ENCODE measurements at regions not wholly inside any gene's neighbourhood (a gene's known extent, or its start where the extent isn't known, plus 50 kb on each side); places are given as distances from the start of the nearest gene placed in this dataset.
"Not testable (repeated sequence)": the region's sequence is repeated elsewhere in the genome, so short reads cannot be mapped to it uniquely, and the experiment has no call there.

DNA sequence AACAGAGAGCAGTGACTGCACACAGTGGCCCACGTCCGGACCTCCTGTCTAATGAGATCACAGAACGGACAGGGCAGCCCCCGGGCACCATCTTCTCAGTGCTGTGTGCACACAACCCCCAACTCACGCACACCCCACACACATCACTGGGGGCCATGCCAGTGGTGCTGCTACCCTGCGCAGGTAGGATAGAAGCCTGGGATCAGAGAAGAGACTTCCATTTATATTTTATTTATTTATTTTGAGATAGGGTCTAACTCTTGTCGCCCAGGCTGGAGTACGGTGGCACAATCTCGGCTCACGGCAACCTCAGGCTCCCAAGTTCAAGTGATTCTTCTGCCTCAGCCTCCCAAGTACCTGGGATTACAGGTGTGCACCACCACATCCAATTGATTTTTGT is 71.5 kb upstream of the TNK2 start:
- H4K20me1 ChIP-seq (ENCODE audit: insufficient read depth, low read length); H3K27me3 Mint-ChIP-seq (ENCODE audit: low read depth, unreplicated experiment); H3K4me3 Mint-ChIP-seq (ENCODE audit: unreplicated experiment); H3K27ac Mint-ChIP-seq (ENCODE audit: unreplicated experiment); H3K79me2 ChIP-seq (ENCODE audit: insufficient read depth, low read length); H2AFZ ChIP-seq (ENCODE audit: low read depth, low read length); H3K9ac ChIP-seq (ENCODE audit: low read length); FAIRE-seq; H3K4me1 Mint-ChIP-seq (ENCODE audit: low read depth, unreplicated experiment); H3K4me3 ChIP-seq (ENCODE audit: insufficient read depth, low read depth, low read length); DNase-seq (ENCODE audit: low read depth); H3K9me3 Mint-ChIP-seq (ENCODE audit: unreplicated experiment); H3K36me3 ChIP-seq (ENCODE audit: insufficient read depth, low read length); H3K36me3 Mint-ChIP-seq (ENCODE audit: low read depth, unreplicated experiment); H3K4me1 ChIP-seq (ENCODE audit: insufficient read depth, low read length); H3K4me2 ChIP-seq (ENCODE audit: low read length); H3K9me3 ChIP-seq (ENCODE audit: insufficient read depth, low read depth, low read length); H3K27me3 ChIP-seq (ENCODE audit: insufficient read depth, low read length); H3K27ac ChIP-seq (ENCODE audit: low read depth, low read length): not testable (repeated sequence)

- H3K4me3 ChIP-seq (ENCODE audit: insufficient read depth, low read depth, low read length); H2AFZ ChIP-seq (ENCODE audit: low read depth, low read length); H3K27me3 Mint-ChIP-seq (ENCODE audit: low read depth, unreplicated experiment); H3K27ac Mint-ChIP-seq (ENCODE audit: unreplicated experiment); H3K4me1 Mint-ChIP-seq (ENCODE audit: low read depth, unreplicated experiment); FAIRE-seq; H3K4me2 ChIP-seq (ENCODE audit: low read length); H4K20me1 ChIP-seq (ENCODE audit: insufficient read depth, low read length); H3K79me2 ChIP-seq (ENCODE audit: insufficient read depth, low read length); H3K4me3 Mint-ChIP-seq (ENCODE audit: unreplicated experiment); H3K9me3 Mint-ChIP-seq (ENCODE audit: unreplicated experiment); H3K9me3 ChIP-seq (ENCODE audit: insufficient read depth, low read depth, low read length); H3K36me3 Mint-ChIP-seq (ENCODE audit: low read depth, unreplicated experiment); H3K9ac ChIP-seq (ENCODE audit: low read length); H3K27ac ChIP-seq (ENCODE audit: low read depth, low read length); H3K27me3 ChIP-seq (ENCODE audit: insufficient read depth, low read length); H3K4me1 ChIP-seq (ENCODE audit: insufficient read depth, low read length); DNase-seq (ENCODE audit: low read depth); H3K36me3 ChIP-seq (ENCODE audit: insufficient read depth, low read length): not testable (repeated sequence)
Measured at GRCh38 chr3:195978585-195978984, 70.2 kb upstream of the TNK2 start.

GRCh38 chr3:195976876-195977275 is 68.5 kb upstream of the TNK2 start:
- not testable (repeated sequence) for H3K4me3 Mint-ChIP-seq (ENCODE audit: unreplicated experiment); H3K9me3 ChIP-seq (ENCODE audit: insufficient read depth, low read depth, low read length); DNase-seq (ENCODE audit: low read depth); H3K4me1 Mint-ChIP-seq (ENCODE audit: low read depth, unreplicated experiment); H3K27ac ChIP-seq (ENCODE audit: low read depth, low read length); H3K36me3 ChIP-seq (ENCODE audit: insufficient read depth, low read length); H3K79me2 ChIP-seq (ENCODE audit: insufficient read depth, low read length); FAIRE-seq; H4K20me1 ChIP-seq (ENCODE audit: insufficient read depth, low read length); H3K27me3 ChIP-seq (ENCODE audit: insufficient read depth, low read length); H3K4me2 ChIP-seq (ENCODE audit: low read length); H3K9ac ChIP-seq (ENCODE audit: low read length); H3K27me3 Mint-ChIP-seq (ENCODE audit: low read depth, unreplicated experiment); H3K9me3 Mint-ChIP-seq (ENCODE audit: unreplicated experiment); H3K4me1 ChIP-seq (ENCODE audit: insufficient read depth, low read length); H3K27ac Mint-ChIP-seq (ENCODE audit: unreplicated experiment); H3K36me3 Mint-ChIP-seq (ENCODE audit: low read depth, unreplicated experiment); H3K4me3 ChIP-seq (ENCODE audit: insufficient read depth, low read depth, low read length); H2AFZ ChIP-seq (ENCODE audit: low read depth, low read length)

DNA sequence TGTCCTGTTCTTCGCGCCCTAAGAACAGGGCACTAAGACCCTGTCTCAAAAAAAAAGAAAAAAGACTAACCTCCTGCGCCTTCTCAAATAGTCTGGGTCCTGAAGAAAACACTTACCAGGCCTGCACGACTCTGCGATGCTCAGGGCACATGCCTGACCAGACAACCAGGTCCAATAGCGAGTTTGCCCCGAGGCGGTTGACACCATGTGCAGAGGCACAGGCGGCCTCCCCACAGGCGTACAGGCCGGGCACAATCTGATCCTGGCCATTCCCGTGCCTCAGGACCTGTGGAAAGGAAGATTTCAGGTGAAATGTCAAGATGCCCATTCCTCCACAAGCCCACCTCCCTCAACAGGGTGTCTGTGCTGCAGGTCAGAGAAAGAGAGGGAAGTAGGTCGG is 65.9 kb upstream of the TNK2 start:
- peaks cover 18% of the 10 kb centered on the region for H3K36me3 ChIP-seq (ENCODE audit: insufficient read depth, low read length)
- not testable (repeated sequence) for H3K27me3 Mint-ChIP-seq (ENCODE audit: low read depth, unreplicated experiment); H3K27ac Mint-ChIP-seq (ENCODE audit: unreplicated experiment); H3K4me1 ChIP-seq (ENCODE audit: insufficient read depth, low read length); H3K4me3 ChIP-seq (ENCODE audit: insufficient read depth, low read depth, low read length); H3K4me1 Mint-ChIP-seq (ENCODE audit: low read depth, unreplicated experiment); FAIRE-seq; H3K4me2 ChIP-seq (ENCODE audit: low read length); H3K9me3 Mint-ChIP-seq (ENCODE audit: unreplicated experiment); H4K20me1 ChIP-seq (ENCODE audit: insufficient read depth, low read length); DNase-seq (ENCODE audit: low read depth); H3K27me3 ChIP-seq (ENCODE audit: insufficient read depth, low read length); H2AFZ ChIP-seq (ENCODE audit: low read depth, low read length); H3K4me3 Mint-ChIP-seq (ENCODE audit: unreplicated experiment); H3K9ac ChIP-seq (ENCODE audit: low read length); H3K36me3 Mint-ChIP-seq (ENCODE audit: low read depth, unreplicated experiment); H3K27ac ChIP-seq (ENCODE audit: low read depth, low read length); H3K9me3 ChIP-seq (ENCODE audit: insufficient read depth, low read depth, low read length); H3K79me2 ChIP-seq (ENCODE audit: insufficient read depth, low read length)

DNA sequence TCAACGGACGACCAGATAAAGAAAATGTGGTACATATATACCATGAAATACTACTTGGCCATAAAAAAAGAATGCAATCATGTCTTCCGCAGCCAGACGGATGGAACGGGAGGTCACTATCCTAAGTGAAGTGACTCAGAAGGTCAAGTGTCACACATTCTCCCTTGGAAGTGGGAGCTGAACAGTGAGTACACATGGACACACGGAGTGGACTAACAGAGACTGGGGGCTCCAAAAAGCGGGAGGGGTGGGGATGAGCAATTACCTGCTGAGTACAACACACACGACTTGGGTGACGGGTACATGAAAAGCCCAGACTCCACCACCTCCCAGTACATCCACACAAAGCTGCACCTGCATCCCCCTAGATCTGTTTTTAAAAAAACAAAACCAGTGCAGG is 62.5 kb upstream of the TNK2 start:
- H2AFZ ChIP-seq (ENCODE audit: low read depth, low read length); H3K27me3 Mint-ChIP-seq (ENCODE audit: low read depth, unreplicated experiment); H3K27me3 ChIP-seq (ENCODE audit: insufficient read depth, low read length); H3K4me2 ChIP-seq (ENCODE audit: low read length); DNase-seq (ENCODE audit: low read depth); H4K20me1 ChIP-seq (ENCODE audit: insufficient read depth, low read length); H3K4me1 Mint-ChIP-seq (ENCODE audit: low read depth, unreplicated experiment); H3K4me3 ChIP-seq (ENCODE audit: insufficient read depth, low read depth, low read length); H3K4me1 ChIP-seq (ENCODE audit: insufficient read depth, low read length); H3K36me3 Mint-ChIP-seq (ENCODE audit: low read depth, unreplicated experiment); H3K4me3 Mint-ChIP-seq (ENCODE audit: unreplicated experiment); H3K9me3 Mint-ChIP-seq (ENCODE audit: unreplicated experiment); H3K27ac Mint-ChIP-seq (ENCODE audit: unreplicated experiment); H3K9ac ChIP-seq (ENCODE audit: low read length); H3K9me3 ChIP-seq (ENCODE audit: insufficient read depth, low read depth, low read length); FAIRE-seq; H3K27ac ChIP-seq (ENCODE audit: low read depth, low read length); H3K79me2 ChIP-seq (ENCODE audit: insufficient read depth, low read length): not testable (repeated sequence)
- H3K36me3 ChIP-seq (ENCODE audit: insufficient read depth, low read length) = peaks cover 17% of the 10 kb centered on the region

GRCh38 chr3:195969838-195970776 is 61.8 kb upstream of the TNK2 start:
- not testable (repeated sequence) for FAIRE-seq; H3K79me2 ChIP-seq (ENCODE audit: insufficient read depth, low read length)
- peaks cover 16% of the 10 kb centered on the region for H3K36me3 Mint-ChIP-seq (ENCODE audit: low read depth, unreplicated experiment)

More at GRCh38 chr3:195969838-195970776, 61.8 kb upstream of the TNK2 start:
- H3K4me1 ChIP-seq (ENCODE audit: insufficient read depth, low read length); H3K4me3 ChIP-seq (ENCODE audit: insufficient read depth, low read depth, low read length); H3K9ac ChIP-seq (ENCODE audit: low read length); H3K27me3 ChIP-seq (ENCODE audit: insufficient read depth, low read length); H3K27ac ChIP-seq (ENCODE audit: low read depth, low read length); H2AFZ ChIP-seq (ENCODE audit: low read depth, low read length); H3K4me2 ChIP-seq (ENCODE audit: low read length); H3K27ac Mint-ChIP-seq (ENCODE audit: unreplicated experiment); H3K4me3 Mint-ChIP-seq (ENCODE audit: unreplicated experiment); H4K20me1 ChIP-seq (ENCODE audit: insufficient read depth, low read length); H3K9me3 Mint-ChIP-seq (ENCODE audit: unreplicated experiment); H3K27me3 Mint-ChIP-seq (ENCODE audit: low read depth, unreplicated experiment); DNase-seq (ENCODE audit: low read depth); H3K9me3 ChIP-seq (ENCODE audit: insufficient read depth, low read depth, low read length); H3K4me1 Mint-ChIP-seq (ENCODE audit: low read depth, unreplicated experiment): not testable (repeated sequence)
- H3K36me3 ChIP-seq (ENCODE audit: insufficient read depth, low read length) = peaks cover 13% of the 10 kb centered on the region

Data from astrocyte (in vitro differentiated cells and primary cell).